Activated T-helper 17 cell treated with anti-CD3 and anti-CD28 coated beads, Interleukin-2, amount 50 U/mL, for 72 hours (primary cell): ENCODE measurements at regions not wholly inside any gene's neighbourhood (a gene's known extent, or its start where the extent isn't known, plus 50 kb on each side); places are given as distances from the start of the nearest gene placed in this dataset.
"Not testable (repeated sequence)": the region's sequence is repeated elsewhere in the genome, so short reads cannot be mapped to it uniquely, and the experiment has no call there.

ENCODE experiments used
- ATAC-seq: fragments of 150-1000 bp; cut with Tn5 transposase; replicated peaks from 2 replicates; pipeline ENCODE4 v1.10.0; 2021; ENCODE audit warnings: mild to moderate bottlenecking, moderate library complexity
- H3K27ac Mint-ChIP-seq: one replicate; pipeline ENCODE4 v1.8.0; 2022; ENCODE audit warnings: mixed read lengths
- H3K27me3 Mint-ChIP-seq: one replicate; pipeline ENCODE4 v1.8.0; 2022; ENCODE audit warnings: mixed read lengths
- H3K36me3 Mint-ChIP-seq: one replicate; pipeline ENCODE4 v1.8.0; 2022; ENCODE audit warnings: low read depth, mild to moderate bottlenecking, mixed read lengths
- H3K4me1 Mint-ChIP-seq: one replicate; pipeline ENCODE4 v1.8.0; 2022; ENCODE audit warnings: mixed read lengths
- H3K4me3 Mint-ChIP-seq: one replicate; pipeline ENCODE4 v1.8.0; 2022; ENCODE audit warnings: mild to moderate bottlenecking, mixed read lengths
- H3K9me3 Mint-ChIP-seq: one replicate; pipeline ENCODE4 v1.8.0; 2022; ENCODE audit warnings: mixed read lengths

- Mint-ChIP-seq H3K4me3 (no peak overlapping the region), H3K27me3 (no peaks in the 10 kb centered on the region), H3K36me3 (no peaks in the 10 kb centered on the region), H3K9me3 (no peaks in the 10 kb centered on the region), H3K27ac (no peak overlapping the region), H3K4me1 (no peaks in the 10 kb centered on the region)
- ATAC-seq: no peak
Observed at GRCh38 chr4:117678861-117679260, 355.4 kb upstream of the NDST3 start.

GRCh38 chr4:117691572-117692351, 342.5 kb upstream of the NDST3 start:
- no peak for ATAC-seq

GRCh38 chr4:117692538-117692937, 341.7 kb upstream of the NDST3 start:
- Mint-ChIP-seq H3K4me3 (no peak overlapping the region), H3K4me1 (no peaks in the 10 kb centered on the region), H3K9me3 (peaks cover 3% of the 10 kb centered on the region), H3K27ac (no peak overlapping the region), H3K27me3 (no peaks in the 10 kb centered on the region), H3K36me3 (no peaks in the 10 kb centered on the region)
- ATAC-seq: no peak

More at GRCh38 chr4:117691572-117692351, 342.5 kb upstream of the NDST3 start:
- Mint-ChIP-seq H3K27me3 (no peaks in the 10 kb centered on the region), H3K9me3 (peaks cover 3% of the 10 kb centered on the region), H3K27ac (no peak overlapping the region), H3K36me3 (no peaks in the 10 kb centered on the region), H3K4me3 (no peak overlapping the region), H3K4me1 (no peaks in the 10 kb centered on the region)

DNA sequence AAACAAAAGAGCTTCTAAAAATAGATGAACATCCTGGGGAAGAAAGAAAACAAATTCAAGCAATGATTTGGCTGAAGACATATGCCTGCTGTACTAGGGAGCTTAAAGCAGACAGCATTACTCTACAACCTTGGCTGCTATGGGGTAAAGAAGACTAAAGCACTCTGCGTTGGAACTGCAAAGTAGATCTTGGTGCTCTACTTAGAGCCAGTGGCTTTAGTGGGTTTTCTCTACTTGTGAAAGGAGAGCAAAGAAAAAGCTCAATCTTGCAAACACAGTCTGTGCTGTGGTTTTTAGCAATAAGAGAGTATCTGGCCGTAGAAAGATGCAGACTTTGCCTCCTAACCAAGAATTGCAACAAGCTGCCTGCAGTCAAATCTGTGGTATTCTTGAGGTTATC, 334.7 kb upstream of the NDST3 start:
- no peaks in the 10 kb centered on the region for H3K27me3 Mint-ChIP-seq
- no peaks in the 10 kb centered on the region for H3K9me3 Mint-ChIP-seq
- no peak overlapping the region for H3K27ac Mint-ChIP-seq
- H3K36me3 Mint-ChIP-seq: no peaks in the 10 kb centered on the region
- no peaks in the 10 kb centered on the region for H3K4me1 Mint-ChIP-seq
- no peak overlapping the region for H3K4me3 Mint-ChIP-seq
- ATAC-seq: no peak

GRCh38 chr4:117700111-117700892, 334.0 kb upstream of the NDST3 start:
- Mint-ChIP-seq H3K9me3 (no peaks in the 10 kb centered on the region), H3K36me3 (no peaks in the 10 kb centered on the region), H3K4me3 (no peak overlapping the region), H3K27ac (no peak overlapping the region), H3K27me3 (no peaks in the 10 kb centered on the region), H3K4me1 (no peaks in the 10 kb centered on the region)
- ATAC-seq: no peak

- H3K27ac Mint-ChIP-seq: no peak overlapping the region
- no peak for ATAC-seq
- H3K36me3 Mint-ChIP-seq: no peaks in the 10 kb centered on the region
- H3K9me3 Mint-ChIP-seq: no peaks in the 10 kb centered on the region
- H3K27me3 Mint-ChIP-seq: no peaks in the 10 kb centered on the region
- H3K4me3 Mint-ChIP-seq: no peak overlapping the region
- no peaks in the 10 kb centered on the region for H3K4me1 Mint-ChIP-seq
Observed at GRCh38 chr4:117702353-117702752, 331.9 kb upstream of the NDST3 start.

GRCh38 chr4:117704721-117705120, 329.6 kb upstream of the NDST3 start:
- Mint-ChIP-seq H3K4me3 (no peak overlapping the region), H3K4me1 (no peaks in the 10 kb centered on the region), H3K9me3 (peaks cover 11% of the 10 kb centered on the region), H3K27me3 (no peaks in the 10 kb centered on the region), H3K36me3 (no peaks in the 10 kb centered on the region), H3K27ac (no peak overlapping the region)
- ATAC-seq: no peak

DNA sequence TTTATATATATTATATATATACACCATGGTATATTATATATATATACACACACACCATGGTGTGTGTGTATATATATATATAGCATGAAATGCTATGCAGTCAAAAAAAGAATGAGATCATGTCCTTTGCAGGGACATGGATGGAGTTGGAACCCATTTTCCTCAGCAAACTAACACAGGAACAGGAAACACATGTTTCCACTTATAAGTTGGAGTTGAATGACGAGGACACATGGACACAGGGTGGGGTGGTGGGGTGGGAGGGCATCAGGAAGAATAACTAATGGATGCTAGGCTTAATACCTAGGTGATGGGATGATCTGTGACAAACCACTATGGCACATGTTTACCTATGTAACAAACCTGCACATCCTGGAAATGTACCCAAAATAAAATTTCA, 293.6 kb upstream of the NDST3 start:
- Mint-ChIP-seq H3K4me3 (no peak overlapping the region), H3K9me3 (peaks cover 6% of the 10 kb centered on the region), H3K36me3 (no peaks in the 10 kb centered on the region), H3K27ac (no peak overlapping the region), H3K4me1 (no peaks in the 10 kb centered on the region), H3K27me3 (no peaks in the 10 kb centered on the region)
- no peak for ATAC-seq

GRCh38 chr4:117745379-117745778, 288.9 kb upstream of the NDST3 start:
- not testable (repeated sequence) for H3K9me3 Mint-ChIP-seq, H3K36me3 Mint-ChIP-seq, H3K4me1 Mint-ChIP-seq, H3K27ac Mint-ChIP-seq, H3K4me3 Mint-ChIP-seq, H3K27me3 Mint-ChIP-seq, ATAC-seq

DNA sequence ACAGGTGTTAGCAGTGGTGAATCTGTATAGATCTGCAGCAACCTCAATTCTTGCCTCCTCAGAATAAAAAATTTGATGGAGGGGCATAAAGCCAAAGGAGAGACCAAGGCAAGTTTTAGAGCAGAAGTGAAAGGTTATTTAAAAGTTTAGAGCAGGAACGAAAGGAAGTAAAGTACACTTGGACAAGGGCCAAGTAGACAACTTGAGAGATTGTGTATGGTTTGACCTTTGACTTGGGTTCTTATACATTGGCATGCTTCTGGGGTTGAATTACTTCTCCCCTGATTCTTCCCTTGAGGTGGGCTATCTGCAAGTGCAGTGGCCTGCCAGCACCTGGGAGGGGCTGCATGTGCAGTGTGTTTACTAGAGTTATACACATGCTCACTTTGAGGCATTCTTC, 278.8 kb upstream of the NDST3 start:
- Mint-ChIP-seq H3K27me3 (no peaks in the 10 kb centered on the region), H3K4me3 (no peak overlapping the region), H3K36me3 (no peaks in the 10 kb centered on the region), H3K27ac (no peak overlapping the region), H3K4me1 (no peaks in the 10 kb centered on the region), H3K9me3 (peaks cover 5% of the 10 kb centered on the region)
- no peak for ATAC-seq

GRCh38 chr4:117768610-117769009, 265.7 kb upstream of the NDST3 start:
- ATAC-seq: no peak

DNA sequence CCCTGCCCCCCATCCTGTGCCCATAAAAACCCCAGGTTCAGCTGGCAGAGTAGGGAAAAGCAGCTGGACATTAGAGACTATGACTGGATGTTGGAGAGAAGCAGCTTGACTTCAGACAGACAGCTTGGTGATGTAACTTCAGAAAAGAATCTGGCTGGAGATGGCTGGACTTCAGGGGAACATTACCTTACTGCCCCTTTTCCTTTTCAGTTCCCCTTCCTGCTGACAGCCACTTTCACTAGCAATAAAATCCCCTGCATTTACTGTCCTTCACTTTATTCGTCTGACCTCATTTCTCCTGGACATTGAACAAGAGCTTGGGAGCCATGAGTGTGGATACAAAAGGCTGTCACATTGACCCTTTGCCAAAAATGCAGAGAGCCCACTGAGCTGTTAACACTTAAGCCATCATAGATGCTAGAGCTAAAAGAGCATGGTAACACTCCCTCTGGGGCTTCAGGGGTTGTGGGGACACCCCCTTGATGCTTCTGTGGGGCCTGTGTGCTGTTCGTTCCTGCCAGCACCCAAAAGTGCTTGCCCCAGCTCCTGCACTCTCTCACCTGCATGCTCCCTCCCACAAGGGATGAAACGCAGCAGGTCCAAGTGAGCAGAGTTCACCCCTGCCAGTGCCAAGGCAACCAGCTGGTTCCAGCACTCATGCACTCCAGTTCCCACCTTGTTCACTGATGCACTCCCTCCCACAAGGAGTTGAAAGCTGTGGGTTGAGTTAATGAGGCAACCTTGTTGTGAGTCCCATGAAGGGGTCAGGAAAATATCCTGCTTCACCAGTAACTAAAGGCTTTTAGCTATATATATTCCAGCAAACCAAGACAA, 263.8 kb upstream of the NDST3 start:
- Mint-ChIP-seq H3K4me3 (no peak overlapping the region), H3K36me3 (no peaks in the 10 kb centered on the region), H3K27me3 (no peaks in the 10 kb centered on the region), H3K9me3 (peaks cover 8% of the 10 kb centered on the region), H3K4me1 (no peaks in the 10 kb centered on the region), H3K27ac (no peak overlapping the region)
- no peak for ATAC-seq

More at GRCh38 chr4:117768610-117769009, 265.7 kb upstream of the NDST3 start:
- H3K27ac Mint-ChIP-seq: no peak overlapping the region
- H3K27me3 Mint-ChIP-seq: no peaks in the 10 kb centered on the region
- H3K4me1 Mint-ChIP-seq: no peaks in the 10 kb centered on the region
- no peaks in the 10 kb centered on the region for H3K36me3 Mint-ChIP-seq
- peaks cover 9% of the 10 kb centered on the region for H3K9me3 Mint-ChIP-seq
- H3K4me3 Mint-ChIP-seq: no peak overlapping the region

DNA sequence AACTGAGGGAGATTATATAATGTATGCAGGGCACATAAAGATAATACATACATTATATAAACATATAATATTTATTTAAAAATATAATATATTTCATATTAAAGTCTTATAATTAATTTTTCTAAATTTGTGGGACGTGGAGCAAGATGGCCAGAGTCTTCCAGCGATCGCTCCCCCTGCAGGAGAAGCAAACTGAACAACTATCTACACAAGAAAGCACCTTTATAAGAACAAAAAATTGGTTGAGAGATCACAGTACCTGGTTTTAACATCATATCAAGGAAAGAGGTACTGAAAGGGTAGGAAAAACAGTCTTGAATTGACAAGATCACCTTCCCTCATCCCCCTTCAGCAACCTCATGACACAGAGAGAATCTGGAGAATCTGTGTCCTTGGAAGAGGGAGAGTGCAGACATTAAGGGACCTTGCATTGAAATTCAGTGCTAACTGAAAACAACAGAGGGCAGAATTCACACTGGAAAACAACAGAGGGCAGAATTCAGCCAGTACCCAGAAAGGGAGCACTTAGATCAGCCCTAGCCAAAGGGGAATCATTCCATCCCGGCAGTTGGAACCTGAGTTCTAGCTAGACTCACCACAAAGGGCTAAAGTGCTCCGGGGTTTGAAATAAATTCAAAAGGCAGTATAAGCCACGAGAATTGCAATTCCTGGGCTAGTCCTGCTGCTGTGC, 262.5 kb upstream of the NDST3 start:
- H3K4me3 Mint-ChIP-seq: no peak overlapping the region

More for the DNA sequence above, 262.5 kb upstream of the NDST3 start:
- H3K27ac Mint-ChIP-seq: no peak overlapping the region
- no peaks in the 10 kb centered on the region for H3K27me3 Mint-ChIP-seq
- no peak for ATAC-seq
- H3K9me3 Mint-ChIP-seq: peaks cover 8% of the 10 kb centered on the region
- H3K36me3 Mint-ChIP-seq: no peaks in the 10 kb centered on the region
- H3K4me1 Mint-ChIP-seq: no peaks in the 10 kb centered on the region
